GM21529 (cell line): ENCODE measurements at regions not wholly inside any gene's neighbourhood (a gene's known extent, or its start where the extent isn't known, plus 50 kb on each side); places are given as distances from the start of the nearest gene placed in this dataset.

Experiments used
- ATAC-seq: cut with Tn5 transposase; IDR thresholded peaks from one replicate; pipeline ENCODE4 v1.9.1; 2021; ENCODE audit not compliant: unreplicated experiment

- no peak for ATAC-seq
Observed at GRCh38 chr2:156837635-156838370, 401.6 kb downstream of the GPD2 start.

- ATAC-seq: no peak
Observed at GRCh38 chr2:156841321-156841720, 405.1 kb downstream of the GPD2 start.

- no peak for ATAC-seq
Observed at GRCh38 chr2:156845806-156846558, 409.8 kb downstream of the GPD2 start.

GRCh38 chr2:156852210-156852609 lies 405.3 kb upstream of the GALNT5 start:
- ATAC-seq: no peak

GRCh38 chr2:156852681-156853080 lies 404.8 kb upstream of the GALNT5 start:
- no peak for ATAC-seq

- ATAC-seq: no peak
Observed at GRCh38 chr2:156864325-156864724, 393.2 kb upstream of the GALNT5 start.

- ATAC-seq: no peak
Observed at GRCh38 chr2:156864753-156865152, 392.8 kb upstream of the GALNT5 start.

GRCh38 chr2:156867201-156867600 lies 390.3 kb upstream of the GALNT5 start:
- no peak for ATAC-seq

GRCh38 chr2:156874707-156875106 lies 382.8 kb upstream of the GALNT5 start:
- ATAC-seq: no peak

- no peak for ATAC-seq
Observed at GRCh38 chr2:156883804-156884203, 373.7 kb upstream of the GALNT5 start.

GRCh38 chr2:156884216-156884615 lies 373.3 kb upstream of the GALNT5 start:
- no peak for ATAC-seq

- no peak for ATAC-seq
Observed at GRCh38 chr2:156890529-156891148, 366.9 kb upstream of the GALNT5 start.

GRCh38 chr2:156891609-156892008 lies 365.9 kb upstream of the GALNT5 start:
- no peak for ATAC-seq

- ATAC-seq: peak; percentile 37
Observed at GRCh38 chr2:156892467-156893281, 364.8 kb upstream of the GALNT5 start.

- ATAC-seq: peak; percentile 99
Observed at GRCh38 chr2:156896294-156896693, 361.2 kb upstream of the GALNT5 start.

GRCh38 chr2:156897548-156897947 lies 360.0 kb upstream of the GALNT5 start:
- no peak for ATAC-seq

GRCh38 chr2:156901373-156902031 lies 356.0 kb upstream of the GALNT5 start:
- no peak for ATAC-seq

- ATAC-seq: no peak
Observed at GRCh38 chr2:156903335-156903734, 354.2 kb upstream of the GALNT5 start.

GRCh38 chr2:156907806-156908205 lies 349.7 kb upstream of the GALNT5 start:
- ATAC-seq: no peak

GRCh38 chr2:156908825-156909224 lies 348.7 kb upstream of the GALNT5 start:
- ATAC-seq: peak; percentile 65

- ATAC-seq: no peak
Observed at GRCh38 chr2:156909983-156910382, 347.5 kb upstream of the GALNT5 start.
